AG04450 (cell line): ENCODE measurements at regions not wholly inside any gene's neighbourhood (a gene's known extent, or its start where the extent isn't known, plus 50 kb on each side); places are given as distances from the start of the nearest gene placed in this dataset. TPM values are rescaled to one million over a fixed set of nuclear protein-coding genes. Genes with fewer than 3 reads are reported as not detected.
"Not testable (repeated sequence)": the region's sequence is repeated elsewhere in the genome, so short reads cannot be mapped to it uniquely, and the experiment has no call there.

Experiments used
- CTCF ChIA-PET: fragments of 300-600, 350-600 bp; formaldehyde crosslinking; extraction: SDS; loops from one replicate; lab custom pipeline; 2022; ENCODE audit warnings: antibody characterized with exemption, inconsistent platforms; lab: Charles Lee
- POLR2A ChIA-PET: fragments of 350-600 bp; formaldehyde crosslinking; extraction: SDS; loops from one replicate; lab custom pipeline; 2021; ENCODE audit warnings: antibody characterized with exemption, inconsistent platforms; lab: Yijun Ruan, JAX
- DNase-seq: peaks from one replicate; pipeline ENCODE4 v3.0.0-alpha.2; 2011; ENCODE audit warnings: low read depth, low spot score
- H3K27ac ChIP-seq: one replicate; pipeline ENCODE4 v1.5.1; 2012; ENCODE audit warnings: low read depth, low read length, control low read depth
- H3K27me3 ChIP-seq: one replicate; pipeline ENCODE4 v1.6.0; 2012; ENCODE audit warnings: low read length; ENCODE audit not compliant: control insufficient read depth, insufficient read depth
- H3K4me3 ChIP-seq: 2 replicates; pipeline ENCODE4 v1.5.1; 2011; ENCODE audit warnings: mild to moderate bottlenecking, low read depth, low read length, control low read depth
- H3K9me3 ChIP-seq: 2 replicates; pipeline ENCODE4 v1.5.1; 2012; ENCODE audit warnings: low read length; ENCODE audit not compliant: control insufficient read depth, insufficient read depth
- CTCF ChIP-seq: IDR thresholded peaks from 2 replicates; pipeline ENCODE4 v1.5.1; 2011; ENCODE audit warnings: low read depth, low read length, control low read depth, inconsistent platforms
- small RNA-seq: library from RNA; depleted of rRNA; stranded (forward); fragments of <200 nt; gene quantifications from one replicate; pipeline ENCODE3, GENCODE V24; 2012; ENCODE audit warnings: low read depth; ENCODE audit not compliant: insufficient read length

DNA sequence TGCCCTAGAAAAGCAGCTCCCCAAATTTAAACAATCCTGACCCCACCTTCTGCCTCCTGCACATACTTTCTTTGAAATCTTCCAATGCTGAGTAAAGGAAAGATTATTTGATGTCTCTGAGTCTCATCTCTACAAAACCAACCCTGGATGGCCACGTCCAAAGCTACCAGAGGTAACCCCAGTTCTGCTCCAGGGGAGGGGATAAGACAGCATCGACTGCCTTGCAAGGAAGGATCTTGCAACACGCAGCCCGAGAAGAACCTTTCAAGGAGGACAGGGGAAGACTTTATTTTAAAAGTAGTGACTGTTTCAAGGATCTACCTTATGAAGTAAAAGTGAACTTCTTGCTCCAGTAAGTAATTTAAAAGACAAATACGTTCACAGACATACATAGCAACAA, 66.5 kb upstream of the TMEM45B start:
- no peak overlapping the region for H3K27ac ChIP-seq
- DNase-seq = no peak
- H3K4me3 ChIP-seq = no peak overlapping the region
- no peak for TF ChIP-seq CTCF
- CTCF ChIA-PET = interaction anchor here (2.9 to 9.1 kb wide), 2 partner anchors 373 to 384 kb away, joined by 18 to 137 read pairs; partner anchors contain the start of gene BARX2
- H3K27me3 ChIP-seq = peaks cover 20% of the 10 kb centered on the region
- H3K9me3 ChIP-seq = no peaks in the 10 kb centered on the region
- POLR2A ChIA-PET = no interaction called here

DNA sequence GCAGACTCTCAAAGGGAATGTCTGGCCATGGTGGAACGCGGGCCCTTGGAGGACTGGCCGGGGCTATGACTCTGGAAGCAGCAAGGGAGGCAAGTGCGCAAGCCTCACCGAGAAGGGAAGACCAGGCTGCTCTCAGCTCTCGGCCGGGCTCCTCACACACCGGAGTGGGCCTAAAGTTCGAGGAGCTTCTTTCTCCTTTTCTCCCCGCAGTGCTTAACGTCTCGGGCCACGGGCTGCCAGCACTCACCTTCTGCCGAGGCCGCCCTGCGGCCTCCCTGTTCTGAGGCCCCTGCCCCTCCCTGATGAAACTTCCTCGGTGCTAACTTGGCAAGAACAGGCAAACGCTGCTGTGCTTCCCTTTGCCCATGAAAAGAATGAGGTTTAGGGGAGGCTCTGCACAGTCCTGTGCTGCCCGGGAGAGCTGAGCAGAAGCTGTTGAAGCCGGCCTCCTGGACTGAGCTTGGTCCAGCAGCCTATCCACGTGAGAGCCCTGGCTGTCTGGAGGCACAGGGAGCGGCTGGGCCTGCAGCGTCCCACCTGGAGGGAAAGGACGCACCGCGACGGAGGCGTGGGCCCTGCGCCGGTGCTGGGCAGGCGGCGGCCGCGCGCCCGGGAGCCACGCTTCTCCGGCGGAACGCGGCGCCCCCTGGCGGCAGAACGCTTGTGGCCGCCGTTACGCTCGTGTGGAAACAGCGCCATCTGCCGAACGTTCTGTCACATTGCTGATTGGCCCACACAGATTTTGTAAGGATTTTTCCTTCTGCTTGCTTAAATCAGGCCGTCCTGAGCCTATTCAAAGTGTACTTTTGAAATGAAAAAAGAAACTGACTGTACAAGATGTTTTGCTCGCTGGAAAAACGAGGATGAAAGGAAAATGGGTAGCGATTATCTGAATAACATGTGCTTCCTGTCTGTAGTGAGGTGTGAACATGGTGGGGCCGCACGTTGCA, 65.0 kb upstream of the TMEM45B start:
- Histone ChIP-seq H3K27me3 (peaks cover 20% of the 10 kb centered on the region), H3K4me3 (peak overlapping the region; percentile 34; the same call in 1 of the 2 replicates), H3K9me3 (no peaks in the 10 kb centered on the region), H3K27ac (no peak overlapping the region)
- ChIA-PET POLR2A (no interaction called here), CTCF (interaction anchor here (0.6 to 9.1 kb wide), 35 partner anchors 9 to 632 kb away, joined by 3 to 137 read pairs (median 3); partner anchors contain the start of gene BARX2)
- DNase-seq = peak; percentile 50
- peak; percentile 87 for TF ChIP-seq CTCF

GRCh38 chr11:129751511-129751910, 64.1 kb upstream of the TMEM45B start:
- no peaks in the 10 kb centered on the region for H3K9me3 ChIP-seq
- peaks cover 20% of the 10 kb centered on the region for H3K27me3 ChIP-seq
- POLR2A ChIA-PET = no interaction called here
- no peak overlapping the region for H3K27ac ChIP-seq
- no peak for TF ChIP-seq CTCF
- DNase-seq = no peak
- no peak overlapping the region for H3K4me3 ChIP-seq
- CTCF ChIA-PET = interaction anchor here (0.7 to 9.1 kb wide), 8 partner anchors 9 to 390 kb away, joined by 3 to 137 read pairs (median 4); partner anchors contain the start of gene BARX2

DNA sequence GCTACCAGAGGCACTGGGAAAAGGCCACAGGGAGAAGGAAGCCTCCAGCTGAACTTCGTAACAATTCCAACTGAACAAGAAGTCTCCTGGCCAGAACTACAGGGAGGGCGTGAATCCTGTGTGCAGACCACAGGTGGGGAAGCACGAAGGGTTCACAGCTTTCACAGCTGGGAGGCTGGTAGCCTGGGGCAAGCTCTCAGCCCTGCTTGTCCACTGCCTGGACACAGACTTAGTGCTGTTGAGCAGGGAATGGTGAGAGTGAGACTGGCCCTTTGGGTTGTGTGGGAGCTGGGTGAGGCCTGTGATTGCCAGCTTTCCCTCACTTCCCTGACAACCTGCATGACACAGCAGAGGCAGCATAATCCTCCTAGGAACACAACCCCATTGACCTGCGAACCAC, 52.1 kb upstream of the TMEM45B start:
- H3K4me3 ChIP-seq, CTCF ChIA-PET, POLR2A ChIA-PET: not testable (repeated sequence)

GRCh38 chr11:129764204-129764603, 51.4 kb upstream of the TMEM45B start:
- CTCF ChIA-PET, POLR2A ChIA-PET: not testable (repeated sequence)

More for the DNA sequence above, 52.1 kb upstream of the TMEM45B start:
- not testable (repeated sequence) for H3K27me3 ChIP-seq, DNase-seq, H3K27ac ChIP-seq, H3K9me3 ChIP-seq

More at GRCh38 chr11:129764204-129764603, 51.4 kb upstream of the TMEM45B start:
- not testable (repeated sequence) for DNase-seq, H3K27ac ChIP-seq, H3K27me3 ChIP-seq, H3K9me3 ChIP-seq, H3K4me3 ChIP-seq

Small RNA genes lying in the stretch of these regions (small RNA-seq; reads per million reads assigned to genes)
- not detected for gene RPS27P20
